ENCODE measurements at regions not wholly inside any gene's neighbourhood (a gene's known extent, or its start where the extent isn't known, plus 50 kb on each side); places are given as distances from the start of the nearest gene placed in this dataset.

DNA sequence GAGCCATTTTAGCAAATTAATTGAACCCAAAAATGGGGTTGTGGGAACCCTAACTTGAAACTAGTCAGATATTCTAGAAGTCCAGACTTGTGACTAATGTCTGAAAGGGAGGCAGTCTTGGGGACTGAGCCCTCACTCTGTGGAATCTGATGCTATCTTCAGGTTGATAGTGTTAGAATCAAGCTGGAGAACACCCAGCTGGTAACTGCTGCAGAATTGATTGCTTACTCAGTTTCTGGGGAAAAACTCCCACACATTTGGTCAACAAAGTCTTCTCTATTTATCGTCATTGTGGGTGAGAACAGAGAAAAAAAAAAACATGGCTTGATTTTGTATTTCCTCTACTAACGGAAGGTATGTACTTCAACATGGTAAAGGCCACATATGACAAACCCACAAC, 1925.8 kb upstream of the CELF4 start:
- Histone ChIP-seq H3K4me1 (ENCODE audit: control insufficient read depth in 2 of 2, insufficient read depth in 1 of 2, low read depth in 1 of 2, low read length in 2 of 2) (peaks cover 0 to 2% of the 10 kb centered on the region in 2 donors), H3K4me2 (ENCODE audit: insufficient read depth, low read length, poor library complexity, severe bottlenecking) (no peak overlapping the region), H4K91ac (ENCODE audit: low read depth, low read length, poor library complexity) (no peak overlapping the region), H2BK15ac (ENCODE audit: low read length) (no peak overlapping the region), H3K4ac (ENCODE audit: low read length) (no peak overlapping the region), H3K9ac (ENCODE audit: low read depth, low read length, poor library complexity) (no peak overlapping the region), H3K4me3 (ENCODE audit: low read length in 2 of 2) (no peak overlapping the region), H2BK120ac (ENCODE audit: low read depth, low read length) (no peak overlapping the region), H3K27ac (replicated peaks; ENCODE audit: low read length) (no peak overlapping the region), H3K27me3 (ENCODE audit: control insufficient read depth in 3 of 3, insufficient read depth in 3 of 3, low read depth in 1 of 3, low read length in 3 of 3) (no peaks in the 10 kb centered on the region), H3K79me1 (ENCODE audit: low read depth, low read length) (no peaks in the 10 kb centered on the region), H2BK12ac (ENCODE audit: low read length) (no peak overlapping the region), H2BK5ac (ENCODE audit: low read length) (no peak overlapping the region), H4K8ac (ENCODE audit: low read depth, low read length) (no peak overlapping the region), H3K9me3 (replicated peaks in 1 of 2; ENCODE audit: control insufficient read depth in 2 of 2, insufficient read depth in 1 of 2, low read depth in 1 of 2, low read length in 2 of 2) (no peaks in the 10 kb centered on the region), H3K18ac (ENCODE audit: low read length) (no peak overlapping the region), H2AK5ac (ENCODE audit: low read depth, low read length) (no peak overlapping the region), H3K36me3 (replicated peaks in 1 of 2; ENCODE audit: control insufficient read depth in 2 of 2, insufficient read depth in 2 of 2, low read length in 2 of 2) (no peaks in the 10 kb centered on the region), H2AFZ (ENCODE audit: low read length) (no peak overlapping the region), H3K23ac (ENCODE audit: low read depth, low read length, poor library complexity) (no peak overlapping the region), H3K14ac (ENCODE audit: low read length) (no peak overlapping the region)
- no peak for DNase-seq (ENCODE audit: low spot score)
- WGBS, 2 donors (ENCODE audit: extremely low coverage in 2 of 2, insufficient read length in 2 of 2, insufficient replicate concordance in 1 of 2) = no CpG with 5 or more reads among the region's 2 CpGs

DNA sequence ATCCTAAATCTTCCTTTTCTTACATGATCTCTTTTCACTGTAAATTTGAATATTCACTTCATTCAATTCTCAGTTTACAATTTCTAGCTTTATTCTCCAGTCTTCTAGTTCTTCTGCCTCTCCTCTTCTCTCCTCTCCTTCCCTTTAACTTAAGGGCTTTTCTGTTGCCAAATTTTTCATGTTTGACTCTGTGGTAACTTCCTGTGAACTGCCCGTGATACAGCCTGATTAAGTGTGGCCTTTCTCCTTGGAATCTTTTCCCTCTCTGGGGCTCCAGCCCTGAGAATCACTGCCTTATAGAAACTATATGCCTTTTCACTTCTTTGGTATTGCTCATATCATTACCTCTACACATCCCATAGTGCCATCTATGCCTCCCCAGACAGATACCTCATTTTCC, 1923.8 kb upstream of the CELF4 start:
- WGBS, 2 donors (ENCODE audit: extremely low coverage in 2 of 2, insufficient read length in 2 of 2, insufficient replicate concordance in 1 of 2) = no CpG with 5 or more reads among the region's 1 CpG
- peaks cover 0 to 2% of the 10 kb centered on the region in 2 donors for H3K4me1 ChIP-seq (ENCODE audit: control insufficient read depth in 2 of 2, insufficient read depth in 1 of 2, low read depth in 1 of 2, low read length in 2 of 2)
- no peak for DNase-seq (ENCODE audit: low spot score)

DNA sequence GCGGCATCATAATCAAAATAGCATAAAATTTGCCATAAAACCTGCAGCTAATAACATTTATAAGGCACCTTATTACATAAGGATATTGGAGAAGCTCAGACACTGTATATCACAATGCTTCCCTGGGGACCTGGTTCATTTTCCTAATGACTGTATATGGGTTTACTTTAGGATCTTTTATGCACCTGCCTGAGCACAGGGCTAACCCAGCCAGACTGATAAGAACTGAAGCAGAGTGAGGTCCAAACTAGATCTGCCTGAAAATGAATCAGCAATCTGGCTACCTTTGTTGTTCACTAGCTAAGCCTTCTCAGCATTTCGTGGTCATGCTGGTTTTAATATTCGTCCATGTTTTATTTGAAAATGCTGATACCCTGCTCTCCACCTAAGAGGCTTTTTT, 1922.3 kb upstream of the CELF4 start:
- H2BK15ac ChIP-seq (ENCODE audit: low read length) = no peak overlapping the region
- no peaks in the 10 kb centered on the region for H3K27me3 ChIP-seq (ENCODE audit: control insufficient read depth in 3 of 3, insufficient read depth in 3 of 3, low read depth in 1 of 3, low read length in 3 of 3)
- H4K91ac ChIP-seq (ENCODE audit: low read depth, low read length, poor library complexity) = no peak overlapping the region
- H2AFZ ChIP-seq (ENCODE audit: low read length) = no peak overlapping the region
- H3K14ac ChIP-seq (ENCODE audit: low read length) = no peak overlapping the region
- no peaks in the 10 kb centered on the region for H3K79me1 ChIP-seq (ENCODE audit: low read depth, low read length)
- WGBS, 2 donors (ENCODE audit: extremely low coverage in 2 of 2, insufficient read length in 2 of 2, insufficient replicate concordance in 1 of 2) = no CpG with 5 or more reads among the region's 3 CpGs
- H2AK5ac ChIP-seq (ENCODE audit: low read depth, low read length) = no peak overlapping the region
- no peaks in the 10 kb centered on the region for H3K9me3 ChIP-seq (replicated peaks in 1 of 2; ENCODE audit: control insufficient read depth in 2 of 2, insufficient read depth in 1 of 2, low read depth in 1 of 2, low read length in 2 of 2)
- no peak overlapping the region for H3K27ac ChIP-seq (replicated peaks; ENCODE audit: low read length)
- H3K36me3 ChIP-seq (replicated peaks in 1 of 2; ENCODE audit: control insufficient read depth in 2 of 2, insufficient read depth in 2 of 2, low read length in 2 of 2) = no peaks in the 10 kb centered on the region
- no peak overlapping the region for H3K4me2 ChIP-seq (ENCODE audit: insufficient read depth, low read length, poor library complexity, severe bottlenecking)
- no peak overlapping the region for H3K4me3 ChIP-seq (ENCODE audit: low read length in 2 of 2)
- no peak for DNase-seq (ENCODE audit: low spot score)
- no peak overlapping the region for H3K9ac ChIP-seq (ENCODE audit: low read depth, low read length, poor library complexity)
- H3K18ac ChIP-seq (ENCODE audit: low read length) = no peak overlapping the region
- H2BK5ac ChIP-seq (ENCODE audit: low read length) = no peak overlapping the region
- H3K23ac ChIP-seq (ENCODE audit: low read depth, low read length, poor library complexity) = no peak overlapping the region
- peaks cover 0 to 2% of the 10 kb centered on the region in 2 donors for H3K4me1 ChIP-seq (ENCODE audit: control insufficient read depth in 2 of 2, insufficient read depth in 1 of 2, low read depth in 1 of 2, low read length in 2 of 2)
- no peak overlapping the region for H2BK120ac ChIP-seq (ENCODE audit: low read depth, low read length)
- H3K4ac ChIP-seq (ENCODE audit: low read length) = no peak overlapping the region
- H4K8ac ChIP-seq (ENCODE audit: low read depth, low read length) = no peak overlapping the region
- H2BK12ac ChIP-seq (ENCODE audit: low read length) = no peak overlapping the region

More for the DNA sequence above, 1923.8 kb upstream of the CELF4 start:
- Histone ChIP-seq H2BK12ac (ENCODE audit: low read length) (no peak overlapping the region), H3K9ac (ENCODE audit: low read depth, low read length, poor library complexity) (no peak overlapping the region), H3K23ac (ENCODE audit: low read depth, low read length, poor library complexity) (no peak overlapping the region), H4K91ac (ENCODE audit: low read depth, low read length, poor library complexity) (no peak overlapping the region), H3K27me3 (ENCODE audit: control insufficient read depth in 3 of 3, insufficient read depth in 3 of 3, low read depth in 1 of 3, low read length in 3 of 3) (no peaks in the 10 kb centered on the region), H2BK120ac (ENCODE audit: low read depth, low read length) (no peak overlapping the region), H2BK15ac (ENCODE audit: low read length) (no peak overlapping the region), H3K4me3 (ENCODE audit: low read length in 2 of 2) (no peak overlapping the region), H3K79me1 (ENCODE audit: low read depth, low read length) (no peaks in the 10 kb centered on the region), H3K27ac (replicated peaks; ENCODE audit: low read length) (no peak overlapping the region), H4K8ac (ENCODE audit: low read depth, low read length) (no peak overlapping the region), H2BK5ac (ENCODE audit: low read length) (no peak overlapping the region), H3K14ac (ENCODE audit: low read length) (no peak overlapping the region), H3K9me3 (replicated peaks in 1 of 2; ENCODE audit: control insufficient read depth in 2 of 2, insufficient read depth in 1 of 2, low read depth in 1 of 2, low read length in 2 of 2) (no peaks in the 10 kb centered on the region), H3K4me2 (ENCODE audit: insufficient read depth, low read length, poor library complexity, severe bottlenecking) (no peak overlapping the region), H3K4ac (ENCODE audit: low read length) (no peak overlapping the region), H3K36me3 (replicated peaks in 1 of 2; ENCODE audit: control insufficient read depth in 2 of 2, insufficient read depth in 2 of 2, low read length in 2 of 2) (no peaks in the 10 kb centered on the region), H2AK5ac (ENCODE audit: low read depth, low read length) (no peak overlapping the region), H2AFZ (ENCODE audit: low read length) (no peak overlapping the region), H3K18ac (ENCODE audit: low read length) (no peak overlapping the region)

DNA sequence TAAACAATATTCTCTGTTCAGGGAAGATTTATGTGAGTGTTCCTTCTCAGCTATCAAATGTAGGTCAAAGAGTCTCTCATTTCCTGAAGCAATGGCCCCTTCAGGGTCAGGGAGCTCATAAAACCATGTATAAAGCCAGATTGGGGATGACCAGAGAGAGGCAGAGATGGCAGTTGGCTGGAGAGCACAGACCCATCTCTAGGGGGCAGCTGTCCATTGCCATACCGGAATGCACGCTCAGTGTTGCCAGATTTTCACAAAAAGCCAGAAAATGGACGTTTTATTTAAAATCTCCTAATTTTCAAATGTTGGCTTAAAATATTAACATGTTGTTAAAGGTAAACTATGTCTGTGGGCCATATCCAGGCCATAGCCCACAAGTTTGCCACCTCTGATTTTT, 1920.7 kb upstream of the CELF4 start:
- Histone ChIP-seq H2BK15ac (ENCODE audit: low read length) (no peak overlapping the region), H3K14ac (ENCODE audit: low read length) (no peak overlapping the region), H3K9ac (ENCODE audit: low read depth, low read length, poor library complexity) (no peak overlapping the region), H3K23ac (ENCODE audit: low read depth, low read length, poor library complexity) (no peak overlapping the region), H3K36me3 (replicated peaks in 1 of 2; ENCODE audit: control insufficient read depth in 2 of 2, insufficient read depth in 2 of 2, low read length in 2 of 2) (no peaks in the 10 kb centered on the region), H2BK120ac (ENCODE audit: low read depth, low read length) (no peak overlapping the region), H3K4ac (ENCODE audit: low read length) (no peak overlapping the region), H2AK5ac (ENCODE audit: low read depth, low read length) (no peak overlapping the region), H2AFZ (ENCODE audit: low read length) (no peak overlapping the region), H3K4me2 (ENCODE audit: insufficient read depth, low read length, poor library complexity, severe bottlenecking) (no peak overlapping the region), H3K4me1 (ENCODE audit: control insufficient read depth in 2 of 2, insufficient read depth in 1 of 2, low read depth in 1 of 2, low read length in 2 of 2) (peaks cover 0 to 2% of the 10 kb centered on the region in 2 donors), H3K4me3 (ENCODE audit: low read length in 2 of 2) (no peak overlapping the region), H4K91ac (ENCODE audit: low read depth, low read length, poor library complexity) (no peak overlapping the region), H3K9me3 (replicated peaks in 1 of 2; ENCODE audit: control insufficient read depth in 2 of 2, insufficient read depth in 1 of 2, low read depth in 1 of 2, low read length in 2 of 2) (no peaks in the 10 kb centered on the region), H3K27me3 (ENCODE audit: control insufficient read depth in 3 of 3, insufficient read depth in 3 of 3, low read depth in 1 of 3, low read length in 3 of 3) (no peaks in the 10 kb centered on the region), H4K8ac (ENCODE audit: low read depth, low read length) (no peak overlapping the region), H3K79me1 (ENCODE audit: low read depth, low read length) (no peaks in the 10 kb centered on the region), H2BK5ac (ENCODE audit: low read length) (no peak overlapping the region), H3K27ac (replicated peaks; ENCODE audit: low read length) (no peak overlapping the region), H2BK12ac (ENCODE audit: low read length) (no peak overlapping the region), H3K18ac (ENCODE audit: low read length) (no peak overlapping the region)
- DNase-seq (ENCODE audit: low spot score) = no peak
- WGBS, 2 donors (ENCODE audit: extremely low coverage in 2 of 2, insufficient read length in 2 of 2, insufficient replicate concordance in 1 of 2) = no CpG with 5 or more reads among the region's 3 CpGs

Measured in neuronal stem cell (in vitro differentiated cells).